Esophagus (tissue), 2 donors: ENCODE measurements at regions not wholly inside any gene's neighbourhood (a gene's known extent, or its start where the extent isn't known, plus 50 kb on each side); places are given as distances from the start of the nearest gene placed in this dataset.
"Not testable (repeated sequence)": the region's sequence is repeated elsewhere in the genome, so short reads cannot be mapped to it uniquely, and the experiment has no call there.

Source experiments
- H3K27ac ChIP-seq, 2 donors: one replicate each; pipeline ENCODE4 v1.5.1; 2013; ENCODE audit warnings: low read depth in 2 of 2, mild to moderate bottlenecking in 2 of 2, inconsistent platforms in 1 of 2, low read length in 1 of 2, moderate library complexity in 1 of 2
- H3K27me3 ChIP-seq, 2 donors: one replicate each; pipeline ENCODE4 v1.6.1; 2013; ENCODE audit warnings: low read length in 2 of 2, control low read depth in 1 of 2, mild to moderate bottlenecking in 1 of 2; ENCODE audit not compliant: insufficient read depth in 2 of 2, control insufficient read depth in 1 of 2
- H3K36me3 ChIP-seq, 2 donors: one replicate each; pipeline ENCODE4 v1.6.1; 2013; ENCODE audit warnings: low read length in 1 of 2; ENCODE audit not compliant: control insufficient read depth in 2 of 2, insufficient read depth in 2 of 2
- H3K4me1 ChIP-seq, 2 donors: one replicate each; pipeline ENCODE4 v1.6.1; 2013; ENCODE audit warnings: low read length in 1 of 2; ENCODE audit not compliant: control insufficient read depth in 2 of 2, insufficient read depth in 2 of 2
- H3K4me3 ChIP-seq, 2 donors: one replicate each; pipeline ENCODE4 v1.5.1; 2013; ENCODE audit warnings: low read length in 2 of 2, mild to moderate bottlenecking in 2 of 2, low read depth in 1 of 2, moderate library complexity in 1 of 2
- H3K9me3 ChIP-seq, 2 donors: one replicate each; pipeline ENCODE4 v1.6.1; 2013; ENCODE audit warnings: mild to moderate bottlenecking in 2 of 2, low read depth in 1 of 2, low read length in 1 of 2, moderate library complexity in 1 of 2; ENCODE audit not compliant: control insufficient read depth in 2 of 2, insufficient read depth in 1 of 2
- WGBS, 2 donors: extraction: QIAGEN DNeasy Blood & Tissue Kit; methylation state at CpG; one replicate each; pipeline ENCODE4 v1.1.7; 2013; 5-methylcytosine and 5-hydroxymethylcytosine counted together
- donor health status: healthy with polysubstance abuse.
- donor health status: Bipolar disorder and iron deficiency.

DNA sequence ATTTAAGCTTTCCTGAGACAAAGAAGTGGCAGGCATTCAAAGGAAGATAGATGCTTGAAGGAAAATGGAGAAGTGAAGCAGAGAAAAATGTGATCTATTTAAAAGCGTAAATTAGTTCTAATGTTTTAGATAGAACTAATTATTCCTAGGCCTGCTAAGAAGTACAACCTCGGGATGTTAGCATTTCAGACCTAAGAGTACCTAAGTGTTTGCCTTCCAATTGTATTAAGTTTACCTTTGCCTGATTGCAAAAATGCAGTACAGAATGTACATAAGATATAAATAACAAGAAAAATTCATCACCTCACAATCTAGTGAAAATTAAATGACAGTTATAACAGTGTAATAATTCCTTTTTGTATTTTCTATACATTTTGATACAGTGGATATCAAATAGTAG is 71.1 kb upstream of the HNMT start:
- 70 to 80% methylated on average over 2 of the region's 2 CpGs for WGBS, 2 donors
- Histone ChIP-seq H3K4me1 (no peaks in the 10 kb centered on the region), H3K27me3 (no peaks in the 10 kb centered on the region), H3K4me3 (no peak overlapping the region), H3K27ac (no peak overlapping the region), H3K9me3 (no peaks in the 10 kb centered on the region), H3K36me3 (no peaks in the 10 kb centered on the region)

GRCh38 chr2:137896467-137896866 is 67.8 kb upstream of the HNMT start:
- Histone ChIP-seq H3K4me3 (no peak overlapping the region), H3K4me1 (no peaks in the 10 kb centered on the region), H3K36me3 (no peaks in the 10 kb centered on the region), H3K27ac (no peak overlapping the region), H3K27me3 (peaks cover 0 to 4% of the 10 kb centered on the region in 2 donors), H3K9me3 (no peaks in the 10 kb centered on the region)
- WGBS, 2 donors = 54 to 69% methylated on average over 2 of the region's 2 CpGs

GRCh38 chr2:137897082-137897481 is 67.2 kb upstream of the HNMT start:
- Histone ChIP-seq H3K27ac (no peak overlapping the region), H3K27me3 (peaks cover 0 to 4% of the 10 kb centered on the region in 2 donors), H3K4me3 (no peak overlapping the region), H3K36me3 (no peaks in the 10 kb centered on the region), H3K4me1 (no peaks in the 10 kb centered on the region), H3K9me3 (no peaks in the 10 kb centered on the region)
- 58 to 64% methylated on average over 1 of the region's 1 CpG for WGBS, 2 donors

GRCh38 chr2:137900421-137901141 is 63.7 kb upstream of the HNMT start:
- Histone ChIP-seq H3K4me1 (no peaks in the 10 kb centered on the region), H3K27me3 (peaks cover 0 to 4% of the 10 kb centered on the region in 2 donors), H3K36me3 (no peaks in the 10 kb centered on the region), H3K9me3 (no peaks in the 10 kb centered on the region), H3K27ac (no peak overlapping the region), H3K4me3 (no peak overlapping the region)
- WGBS, 2 donors = 68 to 79% methylated on average over 4 of the region's 4 CpGs

DNA sequence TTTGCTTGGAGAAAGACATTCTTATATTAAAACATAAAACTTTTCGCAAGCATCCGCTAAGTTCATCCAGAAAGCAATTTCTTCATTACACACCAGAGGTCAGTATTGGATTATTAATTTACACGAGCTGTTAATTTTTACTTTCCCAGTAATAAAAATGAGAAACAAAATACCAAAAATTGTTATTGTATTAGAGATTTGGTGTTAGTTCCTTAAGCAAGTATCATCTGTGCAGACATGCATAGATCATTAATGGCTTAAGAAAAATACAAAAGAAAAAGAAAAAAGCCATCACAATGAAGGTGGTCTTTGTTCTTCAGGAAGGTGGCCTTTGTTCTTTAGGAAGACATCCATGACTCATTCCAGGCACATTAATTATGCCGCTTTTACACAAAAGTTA is 53.6 kb upstream of the HNMT start:
- Histone ChIP-seq H3K27me3 (no peaks in the 10 kb centered on the region), H3K27ac (no peak overlapping the region), H3K4me1 (no peaks in the 10 kb centered on the region), H3K9me3 (no peaks in the 10 kb centered on the region), H3K4me3 (no peak overlapping the region), H3K36me3 (no peaks in the 10 kb centered on the region)
- WGBS, 2 donors = 23 to 31% methylated on average over 4 of the region's 4 CpGs

- H3K27me3 ChIP-seq = no peaks in the 10 kb centered on the region
- H3K4me1 ChIP-seq = no peaks in the 10 kb centered on the region
- no peaks in the 10 kb centered on the region for H3K9me3 ChIP-seq
- 59 to 69% methylated on average over 2 of the region's 2 CpGs for WGBS, 2 donors
- H3K27ac ChIP-seq = no peak overlapping the region
- no peak overlapping the region for H3K4me3 ChIP-seq
- no peaks in the 10 kb centered on the region for H3K36me3 ChIP-seq
Observed at GRCh38 chr2:137912371-137912770, 51.9 kb upstream of the HNMT start.

GRCh38 chr2:137913169-137913568 is 51.1 kb upstream of the HNMT start:
- Histone ChIP-seq H3K27me3 (no peaks in the 10 kb centered on the region), H3K4me3 (no peak overlapping the region), H3K4me1 (no peaks in the 10 kb centered on the region), H3K27ac (no peak overlapping the region), H3K9me3 (no peaks in the 10 kb centered on the region), H3K36me3 (no peaks in the 10 kb centered on the region)
- WGBS, 2 donors = 92 to 94% methylated on average over 4 of the region's 4 CpGs

DNA sequence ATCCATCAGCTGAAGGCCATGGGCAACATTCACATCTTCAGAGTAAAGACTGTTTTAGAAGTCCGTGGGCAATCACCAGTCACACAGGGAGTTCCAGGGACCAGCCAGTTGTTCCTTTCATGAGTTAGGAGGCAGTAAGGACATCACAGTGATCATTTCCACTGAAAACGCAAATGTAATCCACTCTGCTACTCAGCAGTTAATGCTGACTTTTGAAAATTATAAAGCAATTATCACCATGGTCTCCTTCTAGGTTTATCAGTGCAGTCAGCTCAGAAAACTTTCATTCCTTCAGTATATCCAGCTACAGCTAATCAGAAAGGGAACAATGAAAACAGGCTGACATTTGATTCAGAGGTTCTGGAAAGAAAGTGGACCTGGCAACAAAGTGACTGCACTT is 50.6 kb upstream of the HNMT start:
- H3K4me1 ChIP-seq, H3K36me3 ChIP-seq, H3K27ac ChIP-seq, H3K4me3 ChIP-seq, H3K27me3 ChIP-seq, H3K9me3 ChIP-seq: not testable (repeated sequence)
- WGBS, 2 donors = 72 to 80% methylated on average over 2 of the region's 2 CpGs
